GM23338 (cell line): ENCODE measurements at regions not wholly inside any gene's neighbourhood (a gene's known extent, or its start where the extent isn't known, plus 50 kb on each side); places are given as distances from the start of the nearest gene placed in this dataset.
"Not testable (repeated sequence)": the region's sequence is repeated elsewhere in the genome, so short reads cannot be mapped to it uniquely, and the experiment has no call there.

Source experiments
- ATAC-seq: fragments of 200-7000 bp; cut with Tn5 transposase; 3 replicates; pipeline ENCODE4 v1.9.1; 2020
- DNase-seq: peaks from one replicate; pipeline ENCODE4 v3.0.0-alpha.2; 2015; ENCODE audit warnings: low spot score
- H2AFZ ChIP-seq: fragments of 200-600 bp; sonication (generic); 2 replicates; pipeline ENCODE4 v1.8.0; 2016; ENCODE audit warnings: antibody characterized with exemption, mild to moderate bottlenecking, moderate library complexity
- H3F3A ChIP-seq: fragments of 200-600 bp; sonication (generic); replicated peaks from 2 replicates; pipeline ENCODE4 v1.8.0; 2017; ENCODE audit warnings: antibody characterized with exemption, mixed run types, low read depth
- H3K27ac ChIP-seq: fragments of 200-600 bp; sonication (generic); 2 replicates; pipeline ENCODE4 v1.6.1; 2016; ENCODE audit warnings: low read depth
- H3K27me3 ChIP-seq: fragments of 200-600 bp; sonication (generic); 2 replicates; pipeline ENCODE4 v1.8.0; 2016; ENCODE audit warnings: mild to moderate bottlenecking, mixed run types, moderate library complexity; ENCODE audit not compliant: insufficient read depth
- H3K36me3 ChIP-seq: fragments of 200-600 bp; sonication (generic); 2 replicates; pipeline ENCODE4 v1.8.0; 2016; ENCODE audit warnings: mild to moderate bottlenecking; ENCODE audit not compliant: insufficient read depth
- H3K4me1 ChIP-seq: fragments of 200-600 bp; sonication (generic); 2 replicates; pipeline ENCODE4 v1.8.0; 2016; ENCODE audit warnings: mild to moderate bottlenecking, moderate library complexity; ENCODE audit not compliant: insufficient read depth
- H3K4me2 ChIP-seq: fragments of 200-600 bp; sonication (generic); 2 replicates; pipeline ENCODE4 v1.7.1; 2017; ENCODE audit warnings: mixed run types
- H3K4me3 ChIP-seq: fragments of 200-600 bp; sonication (generic); 2 replicates; pipeline ENCODE4 v1.6.1; 2016; ENCODE audit warnings: mixed run types
- H3K79me2 ChIP-seq: fragments of 200-600 bp; sonication (generic); replicated peaks from 2 replicates; pipeline ENCODE4 v1.8.0; 2017; ENCODE audit warnings: mild to moderate bottlenecking; ENCODE audit not compliant: insufficient read depth
- H3K9me2 ChIP-seq: fragments of 200-600 bp; sonication (generic); 2 replicates; pipeline ENCODE4 v1.8.0; 2017; ENCODE audit not compliant: insufficient read depth
- H4K20me1 ChIP-seq: fragments of 200-600 bp; sonication (generic); replicated peaks from 2 replicates; pipeline ENCODE4 v1.8.0; 2017; ENCODE audit warnings: mild to moderate bottlenecking; ENCODE audit not compliant: insufficient read depth
- H3K27ac Mint-ChIP-seq: 2 replicates; pipeline ENCODE4 v1.8.0; 2020; ENCODE audit warnings: inconsistent platforms, mild to moderate bottlenecking, moderate library complexity, mixed read lengths
- H3K27me3 Mint-ChIP-seq: 3 replicates; pipeline ENCODE4 v1.8.0; 2022; ENCODE audit warnings: low read depth, mild to moderate bottlenecking, moderate library complexity, mixed read lengths, inconsistent platforms; ENCODE audit not compliant: insufficient read depth, poor library complexity
- H3K36me3 Mint-ChIP-seq: 3 replicates; pipeline ENCODE4 v1.8.0; 2021; ENCODE audit warnings: low read depth, mild to moderate bottlenecking, inconsistent platforms, moderate library complexity, mixed read lengths
- H3K4me1 Mint-ChIP-seq: 3 replicates; pipeline ENCODE4 v1.8.0; 2020; ENCODE audit warnings: mild to moderate bottlenecking, inconsistent platforms, mixed read lengths
- H3K4me3 Mint-ChIP-seq: 3 replicates; pipeline ENCODE4 v1.8.0; 2021; ENCODE audit warnings: moderate library complexity, mild to moderate bottlenecking, inconsistent platforms, mixed read lengths
- H3K9me3 Mint-ChIP-seq: 3 replicates; pipeline ENCODE4 v1.8.0; 2020; ENCODE audit warnings: moderate library complexity, mild to moderate bottlenecking, inconsistent platforms, mixed read lengths
- CREB1 ChIP-seq: fragments of 250-450 bp; sonication (Bioruptor Pico); IDR thresholded peaks from 2 replicates; pipeline ENCODE4 v1.5.0; 2020; ENCODE audit warnings: low read depth, mild to moderate bottlenecking, moderate library complexity
- ETS1 ChIP-seq: IDR thresholded peaks from 2 replicates; pipeline ENCODE4 v1.6.1; 2016; ENCODE audit warnings: antibody characterized with exemption
- EZH2 ChIP-seq: fragments of 200-600 bp; sonication (generic); IDR thresholded peaks from one replicate; pipeline ENCODE4 v1.8.0; 2017; ENCODE audit warnings: antibody characterized with exemption, mild to moderate bottlenecking, low read depth; ENCODE audit not compliant: unreplicated experiment
- EZH2phosphoT487 ChIP-seq: fragments of 200-600 bp; sonication (generic); IDR thresholded peaks from one replicate; pipeline ENCODE4 v1.8.1; 2018; ENCODE audit warnings: antibody characterized with exemption; ENCODE audit not compliant: unreplicated experiment
- JUNB ChIP-seq: IDR thresholded peaks from one replicate; pipeline ENCODE4 v1.6.1; 2016; ENCODE audit warnings: antibody characterized with exemption; ENCODE audit not compliant: unreplicated experiment
- NANOG ChIP-seq: IDR thresholded peaks from 2 replicates; pipeline ENCODE4 v1.6.1; 2016; ENCODE audit warnings: antibody characterized with exemption, borderline replicate concordance
- STAT1 ChIP-seq: IDR thresholded peaks from one replicate; pipeline ENCODE4 v1.6.1; 2016; ENCODE audit warnings: antibody characterized with exemption; ENCODE audit not compliant: unreplicated experiment
- TF ChIP-seq, protein P1 (sequence below): fragments of 250-450 bp; sonication (Bioruptor Pico); IDR thresholded peaks from 2 replicates; pipeline ENCODE4 v1.5.0; 2020; ENCODE audit warnings: mild to moderate bottlenecking, moderate library complexity

- no peak for TF ChIP-seq ETS1
These were observed 141.9 kb upstream of the STK26 start (continued) for GRCh38 chrX:131881194-131881593.

DNA sequence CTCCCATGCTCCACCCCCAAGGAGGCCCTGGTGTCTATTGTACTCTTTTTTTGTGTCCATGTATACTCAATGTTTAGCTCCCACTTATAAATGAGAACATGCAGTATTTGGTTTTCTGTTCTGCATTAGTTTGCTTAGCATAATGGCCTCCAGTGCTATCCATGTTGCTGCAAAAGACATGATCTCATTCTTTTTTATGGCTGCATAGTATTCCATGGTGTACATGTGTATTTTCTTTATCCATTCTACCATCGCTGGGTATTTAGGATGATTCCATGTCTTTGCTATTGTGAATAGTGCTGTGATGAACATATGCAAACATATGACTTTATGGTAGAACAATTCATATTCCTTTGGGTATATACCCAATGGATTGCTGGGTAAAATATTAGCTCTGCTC, 138.1 kb upstream of the STK26 start:
- not testable (repeated sequence) for H3K4me1 Mint-ChIP-seq, H4K20me1 ChIP-seq, H3K4me1 ChIP-seq, H3K9me3 Mint-ChIP-seq, H3K79me2 ChIP-seq, H3K27me3 ChIP-seq, H3K36me3 Mint-ChIP-seq, H3K27ac Mint-ChIP-seq, H3K9me2 ChIP-seq, H3K36me3 ChIP-seq, ATAC-seq, DNase-seq, H3F3A ChIP-seq, H3K27me3 Mint-ChIP-seq, H3K4me2 ChIP-seq, H3K27ac ChIP-seq, H2AFZ ChIP-seq, H3K4me3 ChIP-seq, H3K4me3 Mint-ChIP-seq

- not testable (repeated sequence) for H3K4me1 Mint-ChIP-seq, H3K36me3 Mint-ChIP-seq, H3F3A ChIP-seq, H3K36me3 ChIP-seq, H3K27me3 Mint-ChIP-seq, H3K27ac Mint-ChIP-seq, H4K20me1 ChIP-seq, H3K27me3 ChIP-seq, H3K9me3 Mint-ChIP-seq, H3K4me2 ChIP-seq, DNase-seq, H3K79me2 ChIP-seq, H3K4me1 ChIP-seq, H3K4me3 ChIP-seq, H3K9me2 ChIP-seq, H3K4me3 Mint-ChIP-seq, H3K27ac ChIP-seq, H2AFZ ChIP-seq, ATAC-seq
These were observed 129.2 kb upstream of the STK26 start for GRCh38 chrX:131893857-131894256.

DNA sequence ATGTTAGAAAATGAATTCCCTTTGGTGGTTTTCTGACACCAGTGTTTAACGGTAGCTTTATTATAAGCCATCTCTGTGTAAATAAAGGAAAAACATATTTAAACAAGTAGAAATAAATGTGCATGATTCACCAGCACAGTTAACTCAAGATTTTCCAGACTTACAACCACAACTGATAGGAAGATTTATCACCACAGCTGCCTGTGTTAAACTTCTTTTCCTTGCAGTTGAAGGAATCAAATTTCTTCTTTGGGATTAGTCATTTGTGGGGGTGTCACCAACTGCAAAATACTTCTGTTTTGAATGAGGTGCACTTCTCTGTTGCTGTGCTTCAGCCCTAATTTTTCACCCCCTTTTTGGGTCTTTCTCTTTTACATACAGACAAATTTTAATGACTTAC, 128.1 kb upstream of the STK26 start:
- Mint-ChIP-seq H3K36me3 (no peaks in the 10 kb centered on the region), H3K9me3 (no peaks in the 10 kb centered on the region; the same call in 2 of the 3 replicates), H3K4me3 (no peak overlapping the region), H3K27ac (no peak overlapping the region), H3K27me3 (no peaks in the 10 kb centered on the region), H3K4me1 (no peaks in the 10 kb centered on the region; the same call in 2 of the 3 replicates)
- H3K4me1 ChIP-seq: no peaks in the 10 kb centered on the region
- H3K27ac ChIP-seq: no peak overlapping the region
- no peak overlapping the region for H3K4me2 ChIP-seq
- DNase-seq (no peak), ATAC-seq (no peak)
- H3K4me3 ChIP-seq: no peak overlapping the region
- no peaks in the 10 kb centered on the region for H3K79me2 ChIP-seq
- H3K27me3 ChIP-seq: no peaks in the 10 kb centered on the region
- H4K20me1 ChIP-seq: no peaks in the 10 kb centered on the region
- no peaks in the 10 kb centered on the region for H3K9me2 ChIP-seq
- H3K36me3 ChIP-seq: no peaks in the 10 kb centered on the region
- H2AFZ ChIP-seq: no peak overlapping the region
- no peaks in the 10 kb centered on the region for H3F3A ChIP-seq
- TF ChIP-seq EZH2phosphoT487: no peak
- TF ChIP-seq ETS1: no peak
- no peak for TF ChIP-seq STAT1
- TF ChIP-seq CREB1 (CRISPR knock-in tag): no peak
- TF ChIP-seq NANOG: no peak
- TF ChIP-seq, protein P1, sequence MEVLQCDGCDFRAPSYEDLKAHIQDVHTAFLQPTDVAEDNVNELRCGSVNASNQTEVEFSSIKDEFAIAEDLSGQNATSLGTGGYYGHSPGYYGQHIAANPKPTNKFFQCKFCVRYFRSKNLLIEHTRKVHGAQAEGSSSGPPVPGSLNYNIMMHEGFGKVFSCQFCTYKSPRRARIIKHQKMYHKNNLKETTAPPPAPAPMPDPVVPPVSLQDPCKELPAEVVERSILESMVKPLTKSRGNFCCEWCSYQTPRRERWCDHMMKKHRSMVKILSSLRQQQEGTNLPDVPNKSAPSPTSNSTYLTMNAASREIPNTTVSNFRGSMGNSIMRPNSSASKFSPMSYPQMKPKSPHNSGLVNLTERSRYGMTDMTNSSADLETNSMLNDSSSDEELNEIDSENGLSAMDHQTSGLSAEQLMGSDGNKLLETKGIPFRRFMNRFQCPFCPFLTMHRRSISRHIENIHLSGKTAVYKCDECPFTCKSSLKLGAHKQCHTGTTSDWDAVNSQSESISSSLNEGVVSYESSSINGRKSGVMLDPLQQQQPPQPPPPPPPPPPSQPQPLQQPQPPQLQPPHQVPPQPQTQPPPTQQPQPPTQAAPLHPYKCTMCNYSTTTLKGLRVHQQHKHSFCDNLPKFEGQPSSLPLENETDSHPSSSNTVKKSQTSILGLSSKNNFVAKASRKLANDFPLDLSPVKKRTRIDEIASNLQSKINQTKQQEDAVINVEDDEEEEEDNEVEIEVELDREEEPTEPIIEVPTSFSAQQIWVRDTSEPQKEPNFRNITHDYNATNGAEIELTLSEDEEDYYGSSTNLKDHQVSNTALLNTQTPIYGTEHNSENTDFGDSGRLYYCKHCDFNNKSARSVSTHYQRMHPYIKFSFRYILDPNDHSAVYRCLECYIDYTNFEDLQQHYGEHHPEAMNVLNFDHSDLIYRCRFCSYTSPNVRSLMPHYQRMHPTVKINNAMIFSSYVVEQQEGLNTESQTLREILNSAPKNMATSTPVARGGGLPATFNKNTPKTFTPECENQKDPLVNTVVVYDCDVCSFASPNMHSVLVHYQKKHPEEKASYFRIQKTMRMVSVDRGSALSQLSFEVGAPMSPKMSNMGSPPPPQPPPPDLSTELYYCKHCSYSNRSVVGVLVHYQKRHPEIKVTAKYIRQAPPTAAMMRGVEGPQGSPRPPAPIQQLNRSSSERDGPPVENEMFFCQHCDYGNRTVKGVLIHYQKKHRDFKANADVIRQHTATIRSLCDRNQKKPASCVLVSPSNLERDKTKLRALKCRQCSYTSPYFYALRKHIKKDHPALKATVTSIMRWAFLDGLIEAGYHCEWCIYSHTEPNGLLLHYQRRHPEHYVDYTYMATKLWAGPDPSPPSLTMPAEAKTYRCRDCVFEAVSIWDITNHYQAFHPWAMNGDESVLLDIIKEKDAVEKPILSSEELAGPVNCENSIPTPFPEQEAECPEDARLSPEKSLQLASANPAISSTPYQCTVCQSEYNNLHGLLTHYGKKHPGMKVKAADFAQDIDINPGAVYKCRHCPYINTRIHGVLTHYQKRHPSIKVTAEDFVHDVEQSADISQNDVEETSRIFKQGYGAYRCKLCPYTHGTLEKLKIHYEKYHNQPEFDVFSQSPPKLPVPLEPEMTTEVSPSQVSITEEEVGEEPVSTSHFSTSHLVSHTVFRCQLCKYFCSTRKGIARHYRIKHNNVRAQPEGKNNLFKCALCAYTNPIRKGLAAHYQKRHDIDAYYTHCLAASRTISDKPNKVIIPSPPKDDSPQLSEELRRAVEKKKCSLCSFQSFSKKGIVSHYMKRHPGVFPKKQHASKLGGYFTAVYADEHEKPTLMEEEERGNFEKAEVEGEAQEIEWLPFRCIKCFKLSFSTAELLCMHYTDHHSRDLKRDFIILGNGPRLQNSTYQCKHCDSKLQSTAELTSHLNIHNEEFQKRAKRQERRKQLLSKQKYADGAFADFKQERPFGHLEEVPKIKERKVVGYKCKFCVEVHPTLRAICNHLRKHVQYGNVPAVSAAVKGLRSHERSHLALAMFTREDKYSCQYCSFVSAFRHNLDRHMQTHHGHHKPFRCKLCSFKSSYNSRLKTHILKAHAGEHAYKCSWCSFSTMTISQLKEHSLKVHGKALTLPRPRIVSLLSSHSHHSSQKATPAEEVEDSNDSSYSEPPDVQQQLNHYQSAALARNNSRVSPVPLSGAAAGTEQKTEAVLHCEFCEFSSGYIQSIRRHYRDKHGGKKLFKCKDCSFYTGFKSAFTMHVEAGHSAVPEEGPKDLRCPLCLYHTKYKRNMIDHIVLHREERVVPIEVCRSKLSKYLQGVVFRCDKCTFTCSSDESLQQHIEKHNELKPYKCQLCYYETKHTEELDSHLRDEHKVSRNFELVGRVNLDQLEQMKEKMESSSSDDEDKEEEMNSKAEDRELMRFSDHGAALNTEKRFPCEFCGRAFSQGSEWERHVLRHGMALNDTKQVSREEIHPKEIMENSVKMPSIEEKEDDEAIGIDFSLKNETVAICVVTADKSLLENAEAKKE (CRISPR knock-in tag): no peak
- no peak for TF ChIP-seq EZH2
- no peak for TF ChIP-seq JUNB
